GM23338 (cell line): ENCODE measurements at regions not wholly inside any gene's neighbourhood (a gene's known extent, or its start where the extent isn't known, plus 50 kb on each side); places are given as distances from the start of the nearest gene placed in this dataset.

Experiments
- ATAC-seq: fragments of 200-7000 bp; cut with Tn5 transposase; 3 replicates; pipeline ENCODE4 v1.9.1; 2020
- DNase-seq: peaks from one replicate; pipeline ENCODE4 v3.0.0-alpha.2; 2015; ENCODE audit warnings: low spot score
- H2AFZ ChIP-seq: fragments of 200-600 bp; sonication (generic); 2 replicates; pipeline ENCODE4 v1.8.0; 2016; ENCODE audit warnings: antibody characterized with exemption, mild to moderate bottlenecking, moderate library complexity
- H3F3A ChIP-seq: fragments of 200-600 bp; sonication (generic); replicated peaks from 2 replicates; pipeline ENCODE4 v1.8.0; 2017; ENCODE audit warnings: antibody characterized with exemption, mixed run types, low read depth
- H3K27ac ChIP-seq: fragments of 200-600 bp; sonication (generic); 2 replicates; pipeline ENCODE4 v1.6.1; 2016; ENCODE audit warnings: low read depth
- H3K27me3 ChIP-seq: fragments of 200-600 bp; sonication (generic); 2 replicates; pipeline ENCODE4 v1.8.0; 2016; ENCODE audit warnings: mild to moderate bottlenecking, mixed run types, moderate library complexity; ENCODE audit not compliant: insufficient read depth
- H3K36me3 ChIP-seq: fragments of 200-600 bp; sonication (generic); 2 replicates; pipeline ENCODE4 v1.8.0; 2016; ENCODE audit warnings: mild to moderate bottlenecking; ENCODE audit not compliant: insufficient read depth
- H3K4me1 ChIP-seq: fragments of 200-600 bp; sonication (generic); 2 replicates; pipeline ENCODE4 v1.8.0; 2016; ENCODE audit warnings: mild to moderate bottlenecking, moderate library complexity; ENCODE audit not compliant: insufficient read depth
- H3K4me2 ChIP-seq: fragments of 200-600 bp; sonication (generic); 2 replicates; pipeline ENCODE4 v1.7.1; 2017; ENCODE audit warnings: mixed run types
- H3K4me3 ChIP-seq: fragments of 200-600 bp; sonication (generic); 2 replicates; pipeline ENCODE4 v1.6.1; 2016; ENCODE audit warnings: mixed run types
- H3K79me2 ChIP-seq: fragments of 200-600 bp; sonication (generic); replicated peaks from 2 replicates; pipeline ENCODE4 v1.8.0; 2017; ENCODE audit warnings: mild to moderate bottlenecking; ENCODE audit not compliant: insufficient read depth
- H3K9me2 ChIP-seq: fragments of 200-600 bp; sonication (generic); 2 replicates; pipeline ENCODE4 v1.8.0; 2017; ENCODE audit not compliant: insufficient read depth
- H4K20me1 ChIP-seq: fragments of 200-600 bp; sonication (generic); replicated peaks from 2 replicates; pipeline ENCODE4 v1.8.0; 2017; ENCODE audit warnings: mild to moderate bottlenecking; ENCODE audit not compliant: insufficient read depth
- H3K27ac Mint-ChIP-seq: 2 replicates; pipeline ENCODE4 v1.8.0; 2020; ENCODE audit warnings: inconsistent platforms, mild to moderate bottlenecking, moderate library complexity, mixed read lengths
- H3K27me3 Mint-ChIP-seq: 3 replicates; pipeline ENCODE4 v1.8.0; 2022; ENCODE audit warnings: low read depth, mild to moderate bottlenecking, moderate library complexity, mixed read lengths, inconsistent platforms; ENCODE audit not compliant: insufficient read depth, poor library complexity
- H3K36me3 Mint-ChIP-seq: 3 replicates; pipeline ENCODE4 v1.8.0; 2021; ENCODE audit warnings: low read depth, mild to moderate bottlenecking, inconsistent platforms, moderate library complexity, mixed read lengths
- H3K4me1 Mint-ChIP-seq: 3 replicates; pipeline ENCODE4 v1.8.0; 2020; ENCODE audit warnings: mild to moderate bottlenecking, inconsistent platforms, mixed read lengths
- H3K4me3 Mint-ChIP-seq: 3 replicates; pipeline ENCODE4 v1.8.0; 2021; ENCODE audit warnings: moderate library complexity, mild to moderate bottlenecking, inconsistent platforms, mixed read lengths
- H3K9me3 Mint-ChIP-seq: 3 replicates; pipeline ENCODE4 v1.8.0; 2020; ENCODE audit warnings: moderate library complexity, mild to moderate bottlenecking, inconsistent platforms, mixed read lengths
- CREB1 ChIP-seq: fragments of 250-450 bp; sonication (Bioruptor Pico); IDR thresholded peaks from 2 replicates; pipeline ENCODE4 v1.5.0; 2020; ENCODE audit warnings: low read depth, mild to moderate bottlenecking, moderate library complexity
- EZH2 ChIP-seq: fragments of 200-600 bp; sonication (generic); IDR thresholded peaks from one replicate; pipeline ENCODE4 v1.8.0; 2017; ENCODE audit warnings: antibody characterized with exemption, mild to moderate bottlenecking, low read depth; ENCODE audit not compliant: unreplicated experiment
- EZH2phosphoT487 ChIP-seq: fragments of 200-600 bp; sonication (generic); IDR thresholded peaks from one replicate; pipeline ENCODE4 v1.8.1; 2018; ENCODE audit warnings: antibody characterized with exemption; ENCODE audit not compliant: unreplicated experiment
- JUNB ChIP-seq: IDR thresholded peaks from one replicate; pipeline ENCODE4 v1.6.1; 2016; ENCODE audit warnings: antibody characterized with exemption; ENCODE audit not compliant: unreplicated experiment
- NANOG ChIP-seq: IDR thresholded peaks from 2 replicates; pipeline ENCODE4 v1.6.1; 2016; ENCODE audit warnings: antibody characterized with exemption, borderline replicate concordance
- POLR2AphosphoS5 ChIP-seq: IDR thresholded peaks from 2 replicates; pipeline ENCODE4 v1.6.1; 2016; ENCODE audit warnings: antibody characterized with exemption, low read depth
- REST ChIP-seq: IDR thresholded peaks from one replicate; pipeline ENCODE4 v1.6.1; 2018; ENCODE audit warnings: antibody characterized with exemption; ENCODE audit not compliant: unreplicated experiment
- STAT1 ChIP-seq: IDR thresholded peaks from one replicate; pipeline ENCODE4 v1.6.1; 2016; ENCODE audit warnings: antibody characterized with exemption; ENCODE audit not compliant: unreplicated experiment
- ZNF114 ChIP-seq: fragments of 250-450 bp; sonication (Bioruptor Pico); IDR thresholded peaks from 2 replicates; pipeline ENCODE4 v1.5.0; 2020; ENCODE audit warnings: mild to moderate bottlenecking, moderate library complexity
- ZNF331 ChIP-seq: fragments of 250-450 bp; sonication (Bioruptor Pico); IDR thresholded peaks from 2 replicates; pipeline ENCODE4 v1.5.0; 2020; ENCODE audit warnings: low read depth, mild to moderate bottlenecking, moderate library complexity
- TF ChIP-seq, protein P1 (sequence below): fragments of 250-450 bp; sonication (Bioruptor Pico); IDR thresholded peaks from 2 replicates; pipeline ENCODE4 v1.5.0; 2020; ENCODE audit warnings: mild to moderate bottlenecking, moderate library complexity
- TF ChIP-seq, protein P2 (sequence below), 2 experiments: fragments of 200-600 bp in 1 of 2; sonication (generic) in 1 of 2; conservative IDR thresholded peaks; 2 replicates each; pipeline versions ENCODE4 v1.5.1 to v1.6.1; 2016 to 2017; ENCODE audit warnings: antibody characterized with exemption in 2 of 2, low read depth in 2 of 2, mild to moderate bottlenecking in 2 of 2, moderate library complexity in 1 of 2
- TF ChIP-seq, protein P3 (sequence below): IDR thresholded peaks from 2 replicates; pipeline ENCODE4 v1.6.1; 2016; ENCODE audit warnings: antibody characterized with exemption

DNA sequence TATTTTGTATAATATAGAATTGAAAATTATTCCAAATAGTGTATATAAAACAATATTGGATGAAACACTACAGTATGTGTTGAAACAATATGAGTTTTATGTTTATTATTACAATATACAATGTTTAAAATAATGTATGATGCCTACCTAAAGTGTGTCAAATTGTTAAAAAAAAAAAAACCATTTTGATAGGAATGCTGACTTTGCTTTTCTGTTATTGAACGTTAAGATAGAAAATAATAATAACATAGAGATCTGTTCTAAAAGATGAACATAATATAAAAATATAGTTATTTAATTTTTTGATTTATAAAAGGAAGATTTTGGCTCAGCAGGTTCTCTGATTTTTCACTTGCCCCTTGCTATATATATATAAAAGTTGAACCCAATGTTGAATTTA is 474.6 kb upstream of the ATXN8OS start:
- no peaks in the 10 kb centered on the region for H3K27me3 ChIP-seq
- no peaks in the 10 kb centered on the region for H3K9me2 ChIP-seq
- no peak overlapping the region for H3K27ac Mint-ChIP-seq
- TF ChIP-seq CREB1 (CRISPR knock-in tag) (no peak), EZH2phosphoT487 (no peak), REST (no peak), EZH2 (no peak), ZNF331 (CRISPR knock-in tag) (no peak), POLR2AphosphoS5 (no peak), NANOG (no peak), JUNB (no peak), ZNF114 (CRISPR knock-in tag) (no peak), STAT1 (no peak)
- TF ChIP-seq, protein P1, sequence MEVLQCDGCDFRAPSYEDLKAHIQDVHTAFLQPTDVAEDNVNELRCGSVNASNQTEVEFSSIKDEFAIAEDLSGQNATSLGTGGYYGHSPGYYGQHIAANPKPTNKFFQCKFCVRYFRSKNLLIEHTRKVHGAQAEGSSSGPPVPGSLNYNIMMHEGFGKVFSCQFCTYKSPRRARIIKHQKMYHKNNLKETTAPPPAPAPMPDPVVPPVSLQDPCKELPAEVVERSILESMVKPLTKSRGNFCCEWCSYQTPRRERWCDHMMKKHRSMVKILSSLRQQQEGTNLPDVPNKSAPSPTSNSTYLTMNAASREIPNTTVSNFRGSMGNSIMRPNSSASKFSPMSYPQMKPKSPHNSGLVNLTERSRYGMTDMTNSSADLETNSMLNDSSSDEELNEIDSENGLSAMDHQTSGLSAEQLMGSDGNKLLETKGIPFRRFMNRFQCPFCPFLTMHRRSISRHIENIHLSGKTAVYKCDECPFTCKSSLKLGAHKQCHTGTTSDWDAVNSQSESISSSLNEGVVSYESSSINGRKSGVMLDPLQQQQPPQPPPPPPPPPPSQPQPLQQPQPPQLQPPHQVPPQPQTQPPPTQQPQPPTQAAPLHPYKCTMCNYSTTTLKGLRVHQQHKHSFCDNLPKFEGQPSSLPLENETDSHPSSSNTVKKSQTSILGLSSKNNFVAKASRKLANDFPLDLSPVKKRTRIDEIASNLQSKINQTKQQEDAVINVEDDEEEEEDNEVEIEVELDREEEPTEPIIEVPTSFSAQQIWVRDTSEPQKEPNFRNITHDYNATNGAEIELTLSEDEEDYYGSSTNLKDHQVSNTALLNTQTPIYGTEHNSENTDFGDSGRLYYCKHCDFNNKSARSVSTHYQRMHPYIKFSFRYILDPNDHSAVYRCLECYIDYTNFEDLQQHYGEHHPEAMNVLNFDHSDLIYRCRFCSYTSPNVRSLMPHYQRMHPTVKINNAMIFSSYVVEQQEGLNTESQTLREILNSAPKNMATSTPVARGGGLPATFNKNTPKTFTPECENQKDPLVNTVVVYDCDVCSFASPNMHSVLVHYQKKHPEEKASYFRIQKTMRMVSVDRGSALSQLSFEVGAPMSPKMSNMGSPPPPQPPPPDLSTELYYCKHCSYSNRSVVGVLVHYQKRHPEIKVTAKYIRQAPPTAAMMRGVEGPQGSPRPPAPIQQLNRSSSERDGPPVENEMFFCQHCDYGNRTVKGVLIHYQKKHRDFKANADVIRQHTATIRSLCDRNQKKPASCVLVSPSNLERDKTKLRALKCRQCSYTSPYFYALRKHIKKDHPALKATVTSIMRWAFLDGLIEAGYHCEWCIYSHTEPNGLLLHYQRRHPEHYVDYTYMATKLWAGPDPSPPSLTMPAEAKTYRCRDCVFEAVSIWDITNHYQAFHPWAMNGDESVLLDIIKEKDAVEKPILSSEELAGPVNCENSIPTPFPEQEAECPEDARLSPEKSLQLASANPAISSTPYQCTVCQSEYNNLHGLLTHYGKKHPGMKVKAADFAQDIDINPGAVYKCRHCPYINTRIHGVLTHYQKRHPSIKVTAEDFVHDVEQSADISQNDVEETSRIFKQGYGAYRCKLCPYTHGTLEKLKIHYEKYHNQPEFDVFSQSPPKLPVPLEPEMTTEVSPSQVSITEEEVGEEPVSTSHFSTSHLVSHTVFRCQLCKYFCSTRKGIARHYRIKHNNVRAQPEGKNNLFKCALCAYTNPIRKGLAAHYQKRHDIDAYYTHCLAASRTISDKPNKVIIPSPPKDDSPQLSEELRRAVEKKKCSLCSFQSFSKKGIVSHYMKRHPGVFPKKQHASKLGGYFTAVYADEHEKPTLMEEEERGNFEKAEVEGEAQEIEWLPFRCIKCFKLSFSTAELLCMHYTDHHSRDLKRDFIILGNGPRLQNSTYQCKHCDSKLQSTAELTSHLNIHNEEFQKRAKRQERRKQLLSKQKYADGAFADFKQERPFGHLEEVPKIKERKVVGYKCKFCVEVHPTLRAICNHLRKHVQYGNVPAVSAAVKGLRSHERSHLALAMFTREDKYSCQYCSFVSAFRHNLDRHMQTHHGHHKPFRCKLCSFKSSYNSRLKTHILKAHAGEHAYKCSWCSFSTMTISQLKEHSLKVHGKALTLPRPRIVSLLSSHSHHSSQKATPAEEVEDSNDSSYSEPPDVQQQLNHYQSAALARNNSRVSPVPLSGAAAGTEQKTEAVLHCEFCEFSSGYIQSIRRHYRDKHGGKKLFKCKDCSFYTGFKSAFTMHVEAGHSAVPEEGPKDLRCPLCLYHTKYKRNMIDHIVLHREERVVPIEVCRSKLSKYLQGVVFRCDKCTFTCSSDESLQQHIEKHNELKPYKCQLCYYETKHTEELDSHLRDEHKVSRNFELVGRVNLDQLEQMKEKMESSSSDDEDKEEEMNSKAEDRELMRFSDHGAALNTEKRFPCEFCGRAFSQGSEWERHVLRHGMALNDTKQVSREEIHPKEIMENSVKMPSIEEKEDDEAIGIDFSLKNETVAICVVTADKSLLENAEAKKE (CRISPR knock-in tag): no peak
- TF ChIP-seq, protein P2, sequence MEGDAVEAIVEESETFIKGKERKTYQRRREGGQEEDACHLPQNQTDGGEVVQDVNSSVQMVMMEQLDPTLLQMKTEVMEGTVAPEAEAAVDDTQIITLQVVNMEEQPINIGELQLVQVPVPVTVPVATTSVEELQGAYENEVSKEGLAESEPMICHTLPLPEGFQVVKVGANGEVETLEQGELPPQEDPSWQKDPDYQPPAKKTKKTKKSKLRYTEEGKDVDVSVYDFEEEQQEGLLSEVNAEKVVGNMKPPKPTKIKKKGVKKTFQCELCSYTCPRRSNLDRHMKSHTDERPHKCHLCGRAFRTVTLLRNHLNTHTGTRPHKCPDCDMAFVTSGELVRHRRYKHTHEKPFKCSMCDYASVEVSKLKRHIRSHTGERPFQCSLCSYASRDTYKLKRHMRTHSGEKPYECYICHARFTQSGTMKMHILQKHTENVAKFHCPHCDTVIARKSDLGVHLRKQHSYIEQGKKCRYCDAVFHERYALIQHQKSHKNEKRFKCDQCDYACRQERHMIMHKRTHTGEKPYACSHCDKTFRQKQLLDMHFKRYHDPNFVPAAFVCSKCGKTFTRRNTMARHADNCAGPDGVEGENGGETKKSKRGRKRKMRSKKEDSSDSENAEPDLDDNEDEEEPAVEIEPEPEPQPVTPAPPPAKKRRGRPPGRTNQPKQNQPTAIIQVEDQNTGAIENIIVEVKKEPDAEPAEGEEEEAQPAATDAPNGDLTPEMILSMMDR (conservative IDR thresholded peaks at IDR 0.05; ENCODE audit: low read depth in 2 of 2): no peak
- TF ChIP-seq, protein P3, sequence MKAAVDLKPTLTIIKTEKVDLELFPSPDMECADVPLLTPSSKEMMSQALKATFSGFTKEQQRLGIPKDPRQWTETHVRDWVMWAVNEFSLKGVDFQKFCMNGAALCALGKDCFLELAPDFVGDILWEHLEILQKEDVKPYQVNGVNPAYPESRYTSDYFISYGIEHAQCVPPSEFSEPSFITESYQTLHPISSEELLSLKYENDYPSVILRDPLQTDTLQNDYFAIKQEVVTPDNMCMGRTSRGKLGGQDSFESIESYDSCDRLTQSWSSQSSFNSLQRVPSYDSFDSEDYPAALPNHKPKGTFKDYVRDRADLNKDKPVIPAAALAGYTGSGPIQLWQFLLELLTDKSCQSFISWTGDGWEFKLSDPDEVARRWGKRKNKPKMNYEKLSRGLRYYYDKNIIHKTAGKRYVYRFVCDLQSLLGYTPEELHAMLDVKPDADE: no peak
- H3K36me3 ChIP-seq: no peaks in the 10 kb centered on the region
- H3K79me2 ChIP-seq: no peaks in the 10 kb centered on the region
- peaks cover 1% of the 10 kb centered on the region; the same call in 1 of the 3 replicates for H3K9me3 Mint-ChIP-seq
- no peak overlapping the region for H3K4me3 ChIP-seq
- H3K36me3 Mint-ChIP-seq: no peaks in the 10 kb centered on the region
- H3K4me2 ChIP-seq: no peak overlapping the region
- H2AFZ ChIP-seq: no peak overlapping the region
- H3F3A ChIP-seq: no peaks in the 10 kb centered on the region
- ATAC-seq: no peak
- H3K4me1 ChIP-seq: no peaks in the 10 kb centered on the region
- H4K20me1 ChIP-seq: no peaks in the 10 kb centered on the region
- no peak for DNase-seq
- no peak overlapping the region for H3K27ac ChIP-seq
- no peaks in the 10 kb centered on the region for H3K4me1 Mint-ChIP-seq
- H3K27me3 Mint-ChIP-seq: no peaks in the 10 kb centered on the region
- H3K4me3 Mint-ChIP-seq: no peak overlapping the region
